OCI-LY3 (cell line): ENCODE measurements at regions not wholly inside any gene's neighbourhood (a gene's known extent, or its start where the extent isn't known, plus 50 kb on each side); places are given as distances from the start of the nearest gene placed in this dataset.

ENCODE experiments used
- EZH2phosphoT487 ChIP-seq: fragments of 200-600 bp; shearing (Covaris generic); IDR thresholded peaks from 2 replicates; pipeline ENCODE4 v1.6.1; 2018; ENCODE audit warnings: antibody characterized with exemption, mixed run types, low read depth
- TF ChIP-seq, protein P1 (sequence below): fragments of 200-600, 300-600 bp; sonication (generic); IDR thresholded peaks from 2 replicates; pipeline ENCODE4 v1.5.1; 2014; ENCODE audit warnings: antibody characterized with exemption, low read length, low read depth

DNA sequence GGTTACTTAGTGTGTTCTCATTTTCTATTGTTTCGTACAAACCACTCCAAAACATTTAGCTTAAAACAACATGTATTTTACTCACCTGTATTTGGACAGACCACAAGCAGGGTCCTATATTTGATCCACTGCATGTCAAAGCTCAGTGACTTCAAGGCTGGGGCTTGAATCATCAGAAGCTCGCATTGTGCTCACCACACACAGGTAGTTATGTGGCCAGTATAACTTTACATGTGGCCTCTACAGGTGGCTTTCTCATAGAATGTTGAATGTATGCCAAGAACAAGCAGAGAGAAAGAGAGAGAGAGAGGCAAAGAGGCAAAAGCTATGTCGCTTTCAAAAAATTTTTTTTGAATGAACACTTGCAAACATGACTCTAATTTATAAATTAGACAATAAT, 107.6 kb downstream of the QRFPR start:
- TF ChIP-seq, protein P1, sequence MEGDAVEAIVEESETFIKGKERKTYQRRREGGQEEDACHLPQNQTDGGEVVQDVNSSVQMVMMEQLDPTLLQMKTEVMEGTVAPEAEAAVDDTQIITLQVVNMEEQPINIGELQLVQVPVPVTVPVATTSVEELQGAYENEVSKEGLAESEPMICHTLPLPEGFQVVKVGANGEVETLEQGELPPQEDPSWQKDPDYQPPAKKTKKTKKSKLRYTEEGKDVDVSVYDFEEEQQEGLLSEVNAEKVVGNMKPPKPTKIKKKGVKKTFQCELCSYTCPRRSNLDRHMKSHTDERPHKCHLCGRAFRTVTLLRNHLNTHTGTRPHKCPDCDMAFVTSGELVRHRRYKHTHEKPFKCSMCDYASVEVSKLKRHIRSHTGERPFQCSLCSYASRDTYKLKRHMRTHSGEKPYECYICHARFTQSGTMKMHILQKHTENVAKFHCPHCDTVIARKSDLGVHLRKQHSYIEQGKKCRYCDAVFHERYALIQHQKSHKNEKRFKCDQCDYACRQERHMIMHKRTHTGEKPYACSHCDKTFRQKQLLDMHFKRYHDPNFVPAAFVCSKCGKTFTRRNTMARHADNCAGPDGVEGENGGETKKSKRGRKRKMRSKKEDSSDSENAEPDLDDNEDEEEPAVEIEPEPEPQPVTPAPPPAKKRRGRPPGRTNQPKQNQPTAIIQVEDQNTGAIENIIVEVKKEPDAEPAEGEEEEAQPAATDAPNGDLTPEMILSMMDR = no peak
- no peak for TF ChIP-seq EZH2phosphoT487
